OCI-LY7 (cell line): ENCODE measurements at regions not wholly inside any gene's neighbourhood (a gene's known extent, or its start where the extent isn't known, plus 50 kb on each side); places are given as distances from the start of the nearest gene placed in this dataset.

Experiments used
- CTCF ChIP-seq: fragments of 200-600 bp; sonication (generic); conservative IDR thresholded peaks from 2 replicates; pipeline ENCODE4 v1.5.1; 2014; ENCODE audit warnings: mild to moderate bottlenecking, antibody characterized with exemption, low read length, moderate library complexity, mixed read lengths
- EZH2phosphoT487 ChIP-seq: fragments of 200-600 bp; sonication (generic); IDR thresholded peaks from 2 replicates; pipeline ENCODE4 v1.6.1; 2018; ENCODE audit warnings: low read depth, borderline replicate concordance, mild to moderate bottlenecking, mixed run types, antibody characterized with exemption, low read length, moderate library complexity, mixed read lengths

- TF ChIP-seq CTCF (no peak), EZH2phosphoT487 (no peak)
These were observed 1379.8 kb upstream of the MIR17HG start for GRCh38 chr13:89967701-89968100.
